Panc1 (cell line): ENCODE measurements at regions not wholly inside any gene's neighbourhood (a gene's known extent, or its start where the extent isn't known, plus 50 kb on each side); places are given as distances from the start of the nearest gene placed in this dataset.

Experiments
- ATAC-seq: fragments of 200-7000 bp; cut with Tn5 transposase; 2 replicates; pipeline ENCODE4 v1.9.1; 2020; ENCODE audit warnings: mild to moderate bottlenecking, moderate library complexity
- BruUV-seq: library from RNA; stranded (reverse); fragments of 400-500 nt; replicated peaks from 2 replicates; lab custom pipeline; 2021; lab: Mats Ljungman, UMichigan
- CTCF ChIA-PET: fragments of 300-600 bp; sonication (Branson Sonifier 250); formaldehyde crosslinking; loops from one replicate; lab custom pipeline; 2022; ENCODE audit warnings: antibody characterized with exemption; lab: Charles Lee
- POLR2A ChIA-PET: fragments of 300-600 bp; sonication (Branson Sonifier 250); formaldehyde crosslinking; loops from one replicate; lab custom pipeline; 2022; ENCODE audit warnings: antibody characterized with exemption; lab: Charles Lee
- DNase-seq: peaks from one replicate; pipeline ENCODE4 v3.0.0-alpha.2; 2010; ENCODE audit warnings: low read depth, low spot score
- H3K27ac ChIP-seq: 2 replicates; pipeline ENCODE4 v1.5.1; 2011; ENCODE audit warnings: mild to moderate bottlenecking, low read length, inconsistent platforms
- H3K27me3 ChIP-seq: fragments of 200-500 bp; sonication (Bioruptor generic); 2 replicates; pipeline ENCODE4 v1.6.0; 2014; ENCODE audit warnings: low read length, inconsistent platforms; ENCODE audit not compliant: control insufficient read depth, insufficient read depth
- H3K36me3 ChIP-seq: fragments of 200-500 bp; sonication (Bioruptor generic); 2 replicates; pipeline ENCODE4 v1.5.1; 2014; ENCODE audit warnings: inconsistent platforms, mild to moderate bottlenecking, low read length, moderate library complexity; ENCODE audit not compliant: control insufficient read depth, insufficient read depth
- H3K4me1 ChIP-seq: 2 replicates; pipeline ENCODE4 v1.5.1; 2011; ENCODE audit warnings: inconsistent platforms, mild to moderate bottlenecking, low read length, moderate library complexity; ENCODE audit not compliant: control insufficient read depth, insufficient read depth
- H3K4me3 ChIP-seq, 2 experiments: 2 replicates each; pipeline ENCODE4 v1.5.1; 2011 to 2012; ENCODE audit warnings: low read depth in 2 of 2, low read length in 2 of 2, mild to moderate bottlenecking in 2 of 2, inconsistent platforms in 1 of 2, moderate library complexity in 1 of 2
- H3K9me3 ChIP-seq: fragments of 200-500 bp; sonication (Bioruptor generic); 2 replicates; pipeline ENCODE4 v1.5.1; 2014; ENCODE audit warnings: low read depth, mild to moderate bottlenecking, inconsistent platforms, low read length, moderate library complexity; ENCODE audit not compliant: control insufficient read depth, insufficient read depth
- CTCF ChIP-seq: fragments of 450-650 bp; IDR thresholded peaks from 2 replicates; pipeline ENCODE4 v1.5.1; 2017; ENCODE audit warnings: mild to moderate bottlenecking
- POLR2AphosphoS5 ChIP-seq: IDR thresholded peaks from 2 replicates; pipeline ENCODE4 v1.6.1; 2012; ENCODE audit warnings: mild to moderate bottlenecking, low read depth, low read length, moderate library complexity
- REST ChIP-seq, 2 experiments: IDR thresholded peaks; 2 replicates each; pipeline ENCODE4 v1.6.1; 2011 to 2012; ENCODE audit warnings: low read depth in 2 of 2, control low read depth in 1 of 2, low read length in 1 of 2, mild to moderate bottlenecking in 1 of 2, moderate library complexity in 1 of 2; ENCODE audit not compliant: insufficient read depth in 1 of 2
- SIN3A ChIP-seq: IDR thresholded peaks from 2 replicates; pipeline ENCODE4 v1.6.1; 2012; ENCODE audit warnings: low read depth, mild to moderate bottlenecking, low read length, moderate library complexity, borderline replicate concordance; ENCODE audit not compliant: insufficient read depth
- TCF7L2 ChIP-seq: IDR thresholded peaks from 2 replicates; pipeline ENCODE4 v1.6.1; 2011; ENCODE audit warnings: mild to moderate bottlenecking, low read depth, low read length, inconsistent platforms
- in situ Hi-C: cut with HindIII; loops from 2 replicates; pipeline ENCODE4 v1.10.0; 2016; ENCODE audit warnings: low sequenced_read_pairs, low pct_unique_long_range_greater_than_20kb
- intact Hi-C: fragments of 100-400 bp; cut with micrococcal nuclease; formaldehyde crosslinking; loops from one replicate; pipeline ENCODE4 v1.10.0; 2022; ENCODE audit not compliant: unreplicated experiment

GRCh38 chr5:60195551-60195950 lies 302.0 kb upstream of the PDE4D start:
- ChIA-PET CTCF (no interaction called here), POLR2A (no interaction called here)
- Histone ChIP-seq H3K27me3 (no peaks in the 10 kb centered on the region), H3K4me1 (no peaks in the 10 kb centered on the region), H3K4me3 (no peak overlapping the region), H3K9me3 (no peaks in the 10 kb centered on the region), H3K36me3 (no peaks in the 10 kb centered on the region), H3K27ac (no peak overlapping the region)
- DNase-seq (no peak), ATAC-seq (no peak)
- no peak for TF ChIP-seq REST (IDR thresholded peaks at IDR 0.05; ENCODE audit: insufficient read depth in 1 of 2, low read depth in 2 of 2, low read length in 1 of 2)
- TF ChIP-seq TCF7L2, result no peak
- no peak for TF ChIP-seq POLR2AphosphoS5
- TF ChIP-seq SIN3A, result no peak
- no peak for TF ChIP-seq CTCF
- no TSS peak for BruUV-seq
- intact Hi-C loops, result no loop called here
- in situ Hi-C loops, result no loop called here

GRCh38 chr5:60195083-60195482 lies 301.6 kb upstream of the PDE4D start:
- H3K27me3 ChIP-seq, result no peaks in the 10 kb centered on the region
- H3K4me3 ChIP-seq, result no peak overlapping the region
- H3K36me3 ChIP-seq, result no peaks in the 10 kb centered on the region
- in situ Hi-C loops (no loop called here), intact Hi-C loops (no loop called here)
- no peaks in the 10 kb centered on the region for H3K4me1 ChIP-seq
- ChIA-PET CTCF (no interaction called here), POLR2A (no interaction called here)
- no peaks in the 10 kb centered on the region for H3K9me3 ChIP-seq
- no TSS peak for BruUV-seq
- no peak for DNase-seq
- H3K27ac ChIP-seq, result no peak overlapping the region
- ATAC-seq, result no peak
- no peak for TF ChIP-seq SIN3A

DNA sequence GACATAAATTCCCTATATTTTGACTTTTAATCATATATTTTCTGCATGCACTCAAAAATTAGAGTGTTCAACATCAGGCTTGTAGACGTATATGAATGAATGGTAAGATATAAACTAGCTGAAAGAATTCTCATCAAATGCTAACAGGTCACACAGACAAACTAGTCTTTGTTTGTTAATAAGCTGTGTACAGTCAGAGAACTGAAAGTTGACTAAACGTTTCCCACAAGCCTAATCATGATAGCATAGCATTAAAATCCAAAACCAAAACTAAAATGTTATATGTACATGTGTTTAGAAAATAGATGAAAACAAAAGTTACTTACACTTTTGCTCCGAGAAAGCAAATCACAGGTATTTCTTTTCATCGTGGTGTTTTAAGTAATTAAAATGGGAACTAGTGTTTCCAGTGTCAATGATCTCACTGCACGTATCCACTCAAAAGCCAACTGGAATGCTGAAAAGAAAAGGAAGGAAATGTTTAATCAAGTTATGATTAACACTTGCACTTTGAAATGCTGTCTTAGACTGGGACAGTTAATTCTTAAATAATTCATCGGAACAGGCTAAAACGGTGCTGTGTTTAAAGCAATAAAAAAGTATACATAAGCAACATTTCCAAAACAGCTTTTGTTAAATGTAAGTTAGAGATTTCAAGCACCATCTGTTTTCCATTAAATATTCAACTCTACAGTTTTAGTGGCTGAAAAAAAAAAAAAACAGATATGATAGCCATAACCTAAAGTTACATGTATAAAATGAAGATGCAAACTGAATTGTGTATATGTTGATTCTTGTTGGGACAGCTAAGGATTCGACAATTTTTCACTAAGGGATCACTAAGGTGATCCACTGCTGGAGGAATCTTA lies 291.9 kb upstream of the PDE4D start:
- Histone ChIP-seq H3K4me1 (no peaks in the 10 kb centered on the region), H3K27me3 (no peaks in the 10 kb centered on the region), H3K9me3 (no peaks in the 10 kb centered on the region), H3K4me3 (no peak overlapping the region), H3K36me3 (no peaks in the 10 kb centered on the region), H3K27ac (no peak overlapping the region)
- ChIA-PET POLR2A (no interaction called here), CTCF (no interaction called here)
- BruUV-seq, result no TSS peak
- in situ Hi-C loops, result no loop called here
- TF ChIP-seq POLR2AphosphoS5, result no peak
- no peak for TF ChIP-seq SIN3A
- TF ChIP-seq CTCF, result no peak
- no peak for TF ChIP-seq REST (IDR thresholded peaks at IDR 0.05; ENCODE audit: insufficient read depth in 1 of 2, low read depth in 2 of 2, low read length in 1 of 2)
- no peak for TF ChIP-seq TCF7L2
- no peak for ATAC-seq
- DNase-seq, result no peak
- intact Hi-C loops, result no loop called here
